Fibroblast of mammary gland (primary cell): ENCODE measurements at regions not wholly inside any gene's neighbourhood (a gene's known extent, or its start where the extent isn't known, plus 50 kb on each side); places are given as distances from the start of the nearest gene placed in this dataset.
A peak's percentile ranks its signal among the peaks of the same experiment; 100 is the strongest.
"Not testable (repeated sequence)": the region's sequence is repeated elsewhere in the genome, so short reads cannot be mapped to it uniquely, and the experiment has no call there.

Source experiments
- DNase-seq: peaks from one replicate; pipeline ENCODE4 v3.0.0-alpha.2; 2010; ENCODE audit warnings: low read depth
- H3K4me3 ChIP-seq: 2 replicates; pipeline ENCODE4 v1.5.1; 2011; ENCODE audit warnings: low read depth, mild to moderate bottlenecking, low read length, moderate library complexity; ENCODE audit not compliant: control insufficient read depth
- TF ChIP-seq, protein P1 (sequence below): conservative IDR thresholded peaks from 2 replicates; pipeline ENCODE4 v1.5.1; 2011; ENCODE audit warnings: low read depth, low read length, inconsistent platforms; ENCODE audit not compliant: control insufficient read depth, insufficient read depth

- TF ChIP-seq, protein P1, sequence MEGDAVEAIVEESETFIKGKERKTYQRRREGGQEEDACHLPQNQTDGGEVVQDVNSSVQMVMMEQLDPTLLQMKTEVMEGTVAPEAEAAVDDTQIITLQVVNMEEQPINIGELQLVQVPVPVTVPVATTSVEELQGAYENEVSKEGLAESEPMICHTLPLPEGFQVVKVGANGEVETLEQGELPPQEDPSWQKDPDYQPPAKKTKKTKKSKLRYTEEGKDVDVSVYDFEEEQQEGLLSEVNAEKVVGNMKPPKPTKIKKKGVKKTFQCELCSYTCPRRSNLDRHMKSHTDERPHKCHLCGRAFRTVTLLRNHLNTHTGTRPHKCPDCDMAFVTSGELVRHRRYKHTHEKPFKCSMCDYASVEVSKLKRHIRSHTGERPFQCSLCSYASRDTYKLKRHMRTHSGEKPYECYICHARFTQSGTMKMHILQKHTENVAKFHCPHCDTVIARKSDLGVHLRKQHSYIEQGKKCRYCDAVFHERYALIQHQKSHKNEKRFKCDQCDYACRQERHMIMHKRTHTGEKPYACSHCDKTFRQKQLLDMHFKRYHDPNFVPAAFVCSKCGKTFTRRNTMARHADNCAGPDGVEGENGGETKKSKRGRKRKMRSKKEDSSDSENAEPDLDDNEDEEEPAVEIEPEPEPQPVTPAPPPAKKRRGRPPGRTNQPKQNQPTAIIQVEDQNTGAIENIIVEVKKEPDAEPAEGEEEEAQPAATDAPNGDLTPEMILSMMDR, result no peak
- no peak for DNase-seq
- H3K4me3 ChIP-seq, result no peak overlapping the region
These were observed 409.3 kb downstream of the FAM47B start for GRCh38 chrX:35351795-35352483.

DNA sequence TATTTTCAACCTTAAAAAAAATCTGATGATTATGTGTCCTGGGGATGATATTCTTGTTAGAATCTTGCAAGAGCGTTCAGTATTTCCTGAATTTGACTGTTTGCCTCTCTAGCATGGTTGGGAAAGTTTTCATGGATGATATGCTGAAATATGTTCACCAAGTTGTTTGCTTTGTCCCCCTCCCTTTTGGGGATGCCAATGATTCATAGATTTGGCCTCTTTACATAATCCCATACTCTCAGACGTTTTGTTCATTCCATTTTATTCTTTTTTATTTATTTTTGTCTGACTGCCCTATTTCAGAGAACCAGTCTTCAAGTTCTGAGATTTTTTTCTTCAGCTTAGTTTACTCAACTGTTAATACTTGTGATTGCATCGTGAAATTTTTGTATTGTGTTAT lies 415.1 kb downstream of the FAM47B start:
- no peak for DNase-seq
- TF ChIP-seq, protein P1, result no peak

DNA sequence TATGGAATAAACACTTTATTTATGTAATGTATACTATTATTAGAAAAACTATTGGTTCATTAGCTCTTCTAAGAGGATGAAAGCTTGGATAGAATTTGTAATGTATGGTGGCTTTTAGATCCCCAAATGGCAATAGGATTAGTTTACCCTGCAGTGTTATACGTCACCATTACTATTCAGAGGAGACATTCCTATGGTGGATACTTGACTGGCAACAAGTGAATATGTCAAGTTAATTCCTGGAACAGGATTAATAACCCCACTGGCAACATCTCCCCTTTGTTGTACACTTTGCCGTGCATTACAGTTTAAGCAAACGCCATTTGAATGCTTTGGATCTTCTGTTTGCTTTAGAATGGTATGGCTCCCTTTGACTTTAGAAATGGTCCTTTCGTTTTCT lies 420.3 kb downstream of the FAM47B start:
- DNase-seq, result no peak
- TF ChIP-seq, protein P1, result no peak
- no peak overlapping the region for H3K4me3 ChIP-seq

More for the DNA sequence above, 415.1 kb downstream of the FAM47B start:
- no peak overlapping the region for H3K4me3 ChIP-seq

DNA sequence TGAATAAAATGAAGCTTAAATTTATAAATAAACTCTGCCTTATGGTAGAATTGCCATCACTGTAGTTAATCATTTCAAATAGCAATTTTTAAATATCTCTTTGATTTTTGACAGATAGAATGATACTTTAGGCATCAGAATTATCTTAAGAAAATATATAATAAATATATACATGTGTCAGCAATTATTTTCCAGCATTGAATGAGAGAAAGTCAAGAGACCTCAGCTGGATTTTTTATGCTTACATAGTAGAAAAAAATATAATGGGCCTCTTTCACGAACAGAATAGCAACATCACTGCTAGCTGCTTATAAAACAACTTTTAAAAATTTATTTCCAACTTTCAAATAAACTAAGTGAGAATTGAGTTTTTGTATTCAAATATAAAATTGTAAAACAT lies 424.0 kb upstream of the MAGEB16 start:
- TF ChIP-seq, protein P1, result no peak
- no peak for DNase-seq
- no peak overlapping the region for H3K4me3 ChIP-seq

DNA sequence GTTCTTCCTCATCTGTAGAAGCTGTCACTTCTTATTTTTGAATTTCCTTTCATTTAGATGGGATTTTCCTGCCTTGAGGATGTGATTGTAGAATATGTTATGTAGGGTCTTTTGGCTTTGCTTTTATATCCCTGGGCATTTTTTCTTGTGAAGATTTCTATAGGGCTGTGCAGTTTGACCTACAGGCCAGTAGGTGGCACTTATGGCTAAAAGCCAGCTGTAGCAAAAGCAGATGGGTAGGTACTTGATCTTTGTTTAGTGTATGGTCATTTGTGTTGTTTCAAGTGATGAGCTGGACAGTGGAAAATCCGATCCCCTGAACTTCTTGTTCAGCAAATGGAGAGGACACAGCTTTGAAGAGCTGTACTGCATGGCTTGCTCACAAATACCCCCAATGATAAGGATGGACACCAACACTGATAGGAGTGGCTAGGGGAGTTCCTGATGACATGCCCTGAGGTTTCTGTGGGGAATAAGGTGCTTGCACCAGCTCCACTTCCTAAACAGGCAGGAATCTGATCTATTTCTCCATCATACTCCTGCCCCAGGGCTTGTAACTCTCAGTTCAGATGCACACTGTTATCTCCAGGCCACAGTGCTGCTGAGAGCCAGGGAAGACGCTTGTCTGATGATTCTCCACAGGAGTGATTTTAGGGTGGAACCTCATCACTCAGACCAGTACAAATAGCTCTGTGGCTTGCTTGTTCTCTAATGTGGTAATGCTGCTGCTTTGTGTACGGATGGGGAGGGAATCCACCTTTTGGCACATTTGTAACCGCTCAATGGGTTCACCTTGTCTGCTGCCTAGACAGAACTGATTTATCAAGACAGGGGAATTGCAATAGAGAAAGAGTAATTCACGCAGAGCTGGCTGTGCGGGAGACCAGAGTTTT lies 417.1 kb upstream of the MAGEB16 start:
- TF ChIP-seq, protein P1, result peak; percentile 56
- DNase-seq, result peak; percentile 32

GRCh38 chrX:35381709-35382108 lies 416.4 kb upstream of the MAGEB16 start:
- H3K4me3 ChIP-seq, DNase-seq: not testable (repeated sequence)

More for the DNA sequence above, 417.1 kb upstream of the MAGEB16 start:
- H3K4me3 ChIP-seq, result no peak overlapping the region

DNA sequence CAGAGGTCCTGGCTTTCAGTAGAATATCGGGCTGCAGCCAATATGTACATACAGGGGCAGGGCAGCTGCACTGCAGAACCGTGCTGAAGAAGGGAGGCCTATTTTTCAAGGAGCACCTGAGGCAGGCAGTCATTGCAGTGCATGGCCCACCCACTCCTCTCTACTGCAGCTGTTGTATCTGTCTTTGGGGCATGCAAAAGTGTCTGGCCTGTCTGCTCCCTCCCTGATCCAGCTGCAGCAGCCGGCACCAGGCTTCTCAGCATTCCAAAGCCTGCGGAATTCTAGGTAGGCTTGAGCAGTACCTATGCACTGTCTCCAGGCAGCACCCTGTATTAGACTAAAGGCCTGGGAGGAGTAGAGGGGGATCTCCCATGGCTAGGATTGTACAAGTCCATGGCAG lies 415.2 kb upstream of the MAGEB16 start:
- H3K4me3 ChIP-seq, result no peak overlapping the region
- TF ChIP-seq, protein P1, result no peak

More for the DNA sequence above, 415.2 kb upstream of the MAGEB16 start:
- DNase-seq, result no peak
